GM23248 (cell line): ENCODE measurements at regions not wholly inside any gene's neighbourhood (a gene's known extent, or its start where the extent isn't known, plus 50 kb on each side); places are given as distances from the start of the nearest gene placed in this dataset.

Experiments
- DNase-seq: peaks from one replicate; pipeline ENCODE4 v3.0.0-alpha.2; 2015
- H2AFZ ChIP-seq: fragments of 200-600 bp; sonication (generic); 2 replicates; pipeline ENCODE4 v1.6.1; 2016; ENCODE audit warnings: antibody characterized with exemption
- H3F3A ChIP-seq: fragments of 200-600 bp; sonication (generic); 2 replicates; pipeline ENCODE4 v1.6.1; 2016; ENCODE audit warnings: mild to moderate bottlenecking, antibody characterized with exemption, mixed run types; ENCODE audit not compliant: insufficient read depth
- H3K27ac ChIP-seq: fragments of 200-600 bp; sonication (generic); 2 replicates; pipeline ENCODE4 v1.5.1; 2016; ENCODE audit warnings: mild to moderate bottlenecking
- H3K27me3 ChIP-seq: fragments of 200-600 bp; sonication (generic); replicated peaks from 2 replicates; pipeline ENCODE4 v1.6.1; 2016; ENCODE audit warnings: mild to moderate bottlenecking; ENCODE audit not compliant: insufficient read depth
- H3K36me3 ChIP-seq: fragments of 200-600 bp; sonication (generic); 2 replicates; pipeline ENCODE4 v1.6.1; 2016; ENCODE audit warnings: low read depth, mild to moderate bottlenecking
- H3K4me1 ChIP-seq: fragments of 200-600 bp; sonication (generic); 2 replicates; pipeline ENCODE4 v1.6.1; 2016; ENCODE audit warnings: mild to moderate bottlenecking; ENCODE audit not compliant: insufficient read depth
- H3K4me2 ChIP-seq: fragments of 200-600 bp; sonication (generic); one replicate; pipeline ENCODE4 v1.6.1; 2016; ENCODE audit warnings: mild to moderate bottlenecking; ENCODE audit not compliant: unreplicated experiment
- H3K4me3 ChIP-seq: fragments of 200-600 bp; sonication (generic); 2 replicates; pipeline ENCODE4 v1.5.1; 2016; ENCODE audit warnings: mild to moderate bottlenecking
- H3K79me2 ChIP-seq: fragments of 200-600 bp; sonication (generic); 2 replicates; pipeline ENCODE4 v1.6.1; 2016; ENCODE audit warnings: mild to moderate bottlenecking; ENCODE audit not compliant: insufficient read depth
- H3K9ac ChIP-seq: fragments of 200-600 bp; sonication (generic); 2 replicates; pipeline ENCODE4 v1.6.1; 2016; ENCODE audit warnings: mild to moderate bottlenecking
- H3K9me2 ChIP-seq: fragments of 200-600 bp; sonication (generic); 2 replicates; pipeline ENCODE4 v1.6.1; 2016; ENCODE audit warnings: mixed run types, mild to moderate bottlenecking, moderate library complexity; ENCODE audit not compliant: insufficient read depth
- H3K9me3 ChIP-seq: fragments of 200-600 bp; sonication (generic); one replicate; pipeline ENCODE4 v1.6.1; 2017; ENCODE audit warnings: low read depth
- H4K20me1 ChIP-seq: fragments of 200-600 bp; sonication (generic); 2 replicates; pipeline ENCODE4 v1.6.0; 2016; ENCODE audit not compliant: insufficient read depth
- EZH2 ChIP-seq: fragments of 200-600 bp; sonication (generic); IDR thresholded peaks from 2 replicates; pipeline ENCODE4 v1.6.1; 2018; ENCODE audit warnings: antibody characterized with exemption, mild to moderate bottlenecking; ENCODE audit not compliant: insufficient read depth, poor library complexity, severe bottlenecking
- EZH2phosphoT487 ChIP-seq: fragments of 200-600 bp; sonication (generic); IDR thresholded peaks from 2 replicates; pipeline ENCODE4 v1.6.1; 2018; ENCODE audit warnings: antibody characterized with exemption, moderate library complexity, mild to moderate bottlenecking, low read depth; ENCODE audit not compliant: insufficient read depth
- WGBS, 2 experiments: methylation state at CpG; one replicate each; pipeline ENCODE4 v1.1.6; 2015 to 2017; ENCODE audit warnings: low lambda C conversion rate in 2 of 2, low coverage in 1 of 2; ENCODE audit errors: missing lambda C conversion rate in 2 of 2; 5-methylcytosine and 5-hydroxymethylcytosine counted together
- in situ Hi-C: fragments of 300-500 bp; cut with MboI; formaldehyde crosslinking; loops from 2 replicates; pipeline ENCODE4 v1.15.0; 2020

DNA sequence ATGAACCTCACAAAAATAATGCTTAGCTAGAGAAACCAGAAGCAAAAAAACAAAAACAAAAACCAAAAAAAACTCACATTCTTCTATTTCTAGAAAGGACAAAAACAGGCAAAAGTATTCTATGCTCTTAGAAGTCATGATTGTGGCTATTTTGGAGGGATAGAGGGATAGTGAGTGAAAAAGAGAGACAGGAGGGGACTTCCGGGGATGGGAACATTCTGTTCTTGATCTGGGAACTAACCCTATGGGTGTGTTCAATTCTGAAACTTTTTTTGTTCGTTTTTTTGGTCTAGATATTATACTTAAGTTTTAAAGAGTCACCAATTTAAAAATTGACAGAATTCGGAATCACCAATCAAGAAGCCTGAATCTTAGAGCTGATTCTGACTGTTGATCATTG is 120.0 kb upstream of the TPM1 start:
- DNase-seq = no peak
- H3K27ac ChIP-seq = no peak overlapping the region
- H3K9ac ChIP-seq = no peak overlapping the region
- in situ Hi-C loops = no loop called here
- no peaks in the 10 kb centered on the region for H3K27me3 ChIP-seq
- no peaks in the 10 kb centered on the region for H3K36me3 ChIP-seq
- H3K4me3 ChIP-seq = no peak overlapping the region
- peaks cover 19% of the 10 kb centered on the region for H3F3A ChIP-seq
- H3K4me1 ChIP-seq = peaks cover 17% of the 10 kb centered on the region
- TF ChIP-seq EZH2phosphoT487 (no peak), EZH2 (no peak)
- H4K20me1 ChIP-seq = no peaks in the 10 kb centered on the region
- no peaks in the 10 kb centered on the region for H3K9me2 ChIP-seq
- H3K79me2 ChIP-seq = no peaks in the 10 kb centered on the region
- 49 to 52% methylated on average over 3 of the region's 3 CpGs for WGBS, 2 experiments
- no peak overlapping the region for H3K4me2 ChIP-seq
- no peaks in the 10 kb centered on the region for H3K9me3 ChIP-seq
- H2AFZ ChIP-seq = no peak overlapping the region

DNA sequence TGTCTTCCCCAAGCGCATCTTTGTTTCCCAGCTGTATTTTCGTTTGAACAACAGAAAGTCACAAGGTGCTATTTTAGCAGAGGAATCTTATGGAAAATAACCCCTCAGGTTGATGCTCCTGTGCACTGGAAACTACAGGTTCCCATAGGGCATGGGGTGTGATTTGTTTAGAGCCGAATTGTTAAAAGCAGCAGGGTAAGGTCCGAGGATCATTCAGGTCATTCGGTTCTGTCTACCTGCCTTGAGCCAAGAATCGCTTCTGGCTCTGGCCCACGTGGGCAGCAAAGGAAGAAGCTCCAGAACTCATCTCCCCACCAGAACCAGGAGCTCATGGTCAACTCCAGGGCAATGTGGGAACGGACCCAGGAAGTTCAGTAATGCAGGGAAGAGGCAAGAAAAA is 116.7 kb upstream of the TPM1 start:
- H4K20me1 ChIP-seq = no peaks in the 10 kb centered on the region
- WGBS, 2 experiments = 92% methylated on average over 8 of the region's 8 CpGs

GRCh38 chr15:62927196-62927595 is 115.4 kb upstream of the TPM1 start:
- Histone ChIP-seq H3K9me3 (no peaks in the 10 kb centered on the region), H3K79me2 (no peaks in the 10 kb centered on the region), H3K27me3 (no peaks in the 10 kb centered on the region), H3K4me1 (peaks cover 46% of the 10 kb centered on the region), H2AFZ (no peak overlapping the region), H3K9me2 (no peaks in the 10 kb centered on the region), H4K20me1 (no peaks in the 10 kb centered on the region), H3K4me2 (no peak overlapping the region), H3K27ac (peak overlapping the region; percentile 91), H3F3A (peaks cover 51% of the 10 kb centered on the region), H3K36me3 (no peaks in the 10 kb centered on the region), H3K4me3 (no peak overlapping the region), H3K9ac (no peak overlapping the region)
- no peak for DNase-seq
- TF ChIP-seq EZH2 (no peak), EZH2phosphoT487 (no peak)
- in situ Hi-C loops = no loop called here

More for the DNA sequence above, 116.7 kb upstream of the TPM1 start:
- Histone ChIP-seq H3K9me2 (no peaks in the 10 kb centered on the region), H3K9me3 (no peaks in the 10 kb centered on the region), H3K4me3 (no peak overlapping the region), H3K27me3 (no peaks in the 10 kb centered on the region), H3K79me2 (no peaks in the 10 kb centered on the region), H3K4me2 (no peak overlapping the region), H3K9ac (no peak overlapping the region), H3K36me3 (no peaks in the 10 kb centered on the region), H2AFZ (no peak overlapping the region), H3K27ac (no peak overlapping the region), H3K4me1 (peaks cover 39% of the 10 kb centered on the region), H3F3A (peaks cover 40% of the 10 kb centered on the region)
- in situ Hi-C loops = no loop called here
- TF ChIP-seq EZH2phosphoT487 (no peak), EZH2 (no peak)
- DNase-seq = no peak

DNA sequence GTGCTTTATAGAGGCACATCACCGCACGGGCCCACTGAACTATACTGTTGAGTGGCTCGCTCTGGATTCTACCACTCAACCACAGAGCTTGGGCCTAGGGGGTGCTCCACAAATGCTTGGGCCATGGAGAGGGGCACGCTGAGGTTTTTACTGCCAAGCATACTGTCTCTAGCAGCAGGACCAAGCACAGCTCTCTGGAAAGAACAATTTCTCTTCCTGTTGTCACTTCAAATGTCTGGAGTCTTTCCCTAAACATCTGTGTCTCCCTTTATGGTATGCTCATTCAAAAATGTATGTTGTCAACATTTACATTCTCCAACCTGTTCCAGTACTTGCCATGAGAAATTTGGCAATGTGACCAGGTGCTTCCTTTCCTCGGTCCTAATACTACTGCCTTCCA is 114.7 kb upstream of the TPM1 start:
- no peaks in the 10 kb centered on the region for H3K79me2 ChIP-seq
- H3K9me3 ChIP-seq = no peaks in the 10 kb centered on the region
- peaks cover 51% of the 10 kb centered on the region for H3F3A ChIP-seq
- no peaks in the 10 kb centered on the region for H3K9me2 ChIP-seq
- no peak for DNase-seq
- no peaks in the 10 kb centered on the region for H3K27me3 ChIP-seq
- WGBS, 2 experiments = 87 to 89% methylated on average over 5 of the region's 5 CpGs
- peak overlapping the region; percentile 91 for H3K27ac ChIP-seq
- H3K36me3 ChIP-seq = no peaks in the 10 kb centered on the region
- no peak overlapping the region for H2AFZ ChIP-seq
- H3K4me3 ChIP-seq = no peak overlapping the region
- H3K9ac ChIP-seq = peak overlapping the region; percentile 19; the same call in 1 of the 2 replicates
- in situ Hi-C loops = no loop called here
- H4K20me1 ChIP-seq = no peaks in the 10 kb centered on the region
- peak overlapping the region; percentile 39 for H3K4me2 ChIP-seq
- H3K4me1 ChIP-seq = peaks cover 51% of the 10 kb centered on the region
- TF ChIP-seq EZH2 = no peak
- no peak for TF ChIP-seq EZH2phosphoT487

GRCh38 chr15:62928242-62928999 is 114.1 kb upstream of the TPM1 start:
- Histone ChIP-seq H3F3A (peaks cover 57% of the 10 kb centered on the region), H3K4me3 (0 out of 2 replicates have a peak overlapping the region, but pooled peaks have one; percentile 11), H3K9me3 (no peaks in the 10 kb centered on the region), H3K9ac (peak overlapping the region; percentile 57), H3K4me1 (peaks cover 56% of the 10 kb centered on the region), H4K20me1 (no peaks in the 10 kb centered on the region), H3K79me2 (no peaks in the 10 kb centered on the region), H2AFZ (no peak overlapping the region), H3K9me2 (no peaks in the 10 kb centered on the region), H3K4me2 (peak overlapping the region; percentile 59), H3K36me3 (no peaks in the 10 kb centered on the region), H3K27me3 (no peaks in the 10 kb centered on the region), H3K27ac (peak overlapping the region; percentile 91)
- 0 to 1% methylated on average over 12 of the region's 12 CpGs for WGBS, 2 experiments
- DNase-seq = peak; percentile 99
- in situ Hi-C loops = no loop called here
- no peak for TF ChIP-seq EZH2
- peak; percentile 86 for TF ChIP-seq EZH2phosphoT487
